MCF 10A (cell line): ENCODE measurements at regions not wholly inside any gene's neighbourhood (a gene's known extent, or its start where the extent isn't known, plus 50 kb on each side); places are given as distances from the start of the nearest gene placed in this dataset.

ENCODE experiments used
- BruUV-seq: library from RNA; stranded (reverse); fragments of 400-500 nt; replicated peaks from 2 replicates; lab custom pipeline; 2021; lab: Mats Ljungman, UMichigan
- CTCF ChIA-PET: fragments of 300-600 bp; sonication (Branson Sonifier 250); formaldehyde crosslinking; extraction: SDS; loops from one replicate; lab custom pipeline; 2021; ENCODE audit warnings: antibody characterized with exemption, inconsistent platforms; lab: Yijun Ruan, JAX
- POLR2A ChIA-PET: fragments of 300-600, 350-650 bp; sonication (Branson Sonifier 250); formaldehyde crosslinking; extraction: SDS; loops from one replicate; lab custom pipeline; 2020; ENCODE audit warnings: antibody characterized with exemption, inconsistent platforms; lab: Yijun Ruan, JAX
- DNase-seq: peaks from one replicate; pipeline ENCODE4 v3.0.0-alpha.2; 2018; ENCODE audit not compliant: unreplicated experiment
- H3K27ac Mint-ChIP-seq: one replicate; pipeline ENCODE4 v1.8.0; 2022; ENCODE audit warnings: mild to moderate bottlenecking, low read depth, mixed read lengths; ENCODE audit not compliant: unreplicated experiment
- H3K27me3 Mint-ChIP-seq: one replicate; pipeline ENCODE4 v1.8.0; 2022; ENCODE audit warnings: mixed read lengths; ENCODE audit not compliant: insufficient read depth, unreplicated experiment
- H3K36me3 Mint-ChIP-seq: one replicate; pipeline ENCODE4 v1.8.0; 2022; ENCODE audit warnings: mild to moderate bottlenecking, moderate library complexity, mixed read lengths; ENCODE audit not compliant: insufficient read depth, unreplicated experiment
- H3K4me1 Mint-ChIP-seq: one replicate; pipeline ENCODE4 v1.8.0; 2022; ENCODE audit warnings: mixed read lengths; ENCODE audit not compliant: insufficient read depth, unreplicated experiment
- H3K4me3 Mint-ChIP-seq: one replicate; pipeline ENCODE4 v1.8.0; 2022; ENCODE audit warnings: mild to moderate bottlenecking, moderate library complexity, mixed read lengths; ENCODE audit not compliant: unreplicated experiment
- H3K9me3 Mint-ChIP-seq: one replicate; pipeline ENCODE4 v1.8.0; 2022; ENCODE audit warnings: mixed read lengths; ENCODE audit not compliant: unreplicated experiment
- intact Hi-C: fragments of 100-400 bp; cut with micrococcal nuclease; formaldehyde crosslinking; loops from 2 replicates; pipeline ENCODE4 v1.14.1; 2022
- TF ChIP-seq, protein P1 (sequence below): fragments of 200-600 bp; IDR thresholded peaks from one replicate; pipeline ENCODE4 v1.8.0; 2022; ENCODE audit warnings: antibody characterized with exemption, mild to moderate bottlenecking; ENCODE audit not compliant: unreplicated experiment

- POLR2A ChIA-PET, result no interaction called here
- TF ChIP-seq, protein P1, sequence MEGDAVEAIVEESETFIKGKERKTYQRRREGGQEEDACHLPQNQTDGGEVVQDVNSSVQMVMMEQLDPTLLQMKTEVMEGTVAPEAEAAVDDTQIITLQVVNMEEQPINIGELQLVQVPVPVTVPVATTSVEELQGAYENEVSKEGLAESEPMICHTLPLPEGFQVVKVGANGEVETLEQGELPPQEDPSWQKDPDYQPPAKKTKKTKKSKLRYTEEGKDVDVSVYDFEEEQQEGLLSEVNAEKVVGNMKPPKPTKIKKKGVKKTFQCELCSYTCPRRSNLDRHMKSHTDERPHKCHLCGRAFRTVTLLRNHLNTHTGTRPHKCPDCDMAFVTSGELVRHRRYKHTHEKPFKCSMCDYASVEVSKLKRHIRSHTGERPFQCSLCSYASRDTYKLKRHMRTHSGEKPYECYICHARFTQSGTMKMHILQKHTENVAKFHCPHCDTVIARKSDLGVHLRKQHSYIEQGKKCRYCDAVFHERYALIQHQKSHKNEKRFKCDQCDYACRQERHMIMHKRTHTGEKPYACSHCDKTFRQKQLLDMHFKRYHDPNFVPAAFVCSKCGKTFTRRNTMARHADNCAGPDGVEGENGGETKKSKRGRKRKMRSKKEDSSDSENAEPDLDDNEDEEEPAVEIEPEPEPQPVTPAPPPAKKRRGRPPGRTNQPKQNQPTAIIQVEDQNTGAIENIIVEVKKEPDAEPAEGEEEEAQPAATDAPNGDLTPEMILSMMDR, result no peak
- no TSS peak for BruUV-seq
- intact Hi-C loops, result no loop called here
- no peaks in the 10 kb centered on the region for H3K36me3 Mint-ChIP-seq
- no peak overlapping the region for H3K27ac Mint-ChIP-seq
- no peak overlapping the region for H3K4me3 Mint-ChIP-seq
- DNase-seq, result no peak
- peaks cover 59% of the 10 kb centered on the region for H3K27me3 Mint-ChIP-seq
- no peaks in the 10 kb centered on the region for H3K9me3 Mint-ChIP-seq
- CTCF ChIA-PET, result interaction anchor here (0.9 kb wide), 1 partner anchor 23 kb away, joined by 7 read pairs; no protein-coding TSS in a partner anchor
- H3K4me1 Mint-ChIP-seq, result peaks cover 8% of the 10 kb centered on the region
Measured at GRCh38 chr1:30403726-30404125, 319.7 kb downstream of the MATN1 start.

- CTCF ChIA-PET, result interaction anchor here (0.9 kb wide), 1 partner anchor 23 kb away, joined by 7 read pairs; no protein-coding TSS in a partner anchor
- peaks cover 8% of the 10 kb centered on the region for H3K4me1 Mint-ChIP-seq
- H3K36me3 Mint-ChIP-seq, result no peaks in the 10 kb centered on the region
- DNase-seq, result no peak
- H3K4me3 Mint-ChIP-seq, result no peak overlapping the region
- POLR2A ChIA-PET, result no interaction called here
- no peaks in the 10 kb centered on the region for H3K9me3 Mint-ChIP-seq
- H3K27ac Mint-ChIP-seq, result no peak overlapping the region
- TF ChIP-seq, protein P1, result no peak
- H3K27me3 Mint-ChIP-seq, result peaks cover 59% of the 10 kb centered on the region
- intact Hi-C loops, result no loop called here
- BruUV-seq, result no TSS peak
Measured at GRCh38 chr1:30403061-30403645, 320.2 kb downstream of the MATN1 start.

DNA sequence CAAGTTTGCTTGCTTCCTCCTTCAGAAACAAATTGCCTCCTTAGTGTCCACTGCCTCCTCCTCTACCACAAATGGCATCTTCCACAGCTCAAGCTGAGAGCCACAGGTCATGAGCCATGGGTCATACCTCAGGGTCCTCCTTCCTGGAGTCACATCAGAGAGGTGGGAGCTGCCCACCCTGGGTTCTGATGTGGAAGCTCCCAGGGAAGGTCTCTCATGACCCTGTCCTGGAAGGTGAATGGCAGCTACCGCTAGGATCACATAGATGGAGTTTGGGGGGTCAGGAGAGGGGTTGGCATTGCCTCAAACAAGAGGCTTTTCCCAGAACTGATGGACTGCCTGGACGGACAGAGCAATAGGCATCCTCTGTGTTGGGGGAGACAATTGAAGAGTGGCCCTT, 321.4 kb downstream of the MATN1 start:
- no peaks in the 10 kb centered on the region for H3K9me3 Mint-ChIP-seq
- intact Hi-C loops, result no loop called here
- H3K36me3 Mint-ChIP-seq, result no peaks in the 10 kb centered on the region
- ChIA-PET CTCF (interaction anchor here (1.6 kb wide), 1 partner anchor 22 kb away, joined by 4 read pairs; no protein-coding TSS in a partner anchor), POLR2A (no interaction called here)
- BruUV-seq, result no TSS peak
- TF ChIP-seq, protein P1, result no peak
- no peak overlapping the region for H3K27ac Mint-ChIP-seq
- peaks cover 8% of the 10 kb centered on the region for H3K4me1 Mint-ChIP-seq
- no peak for DNase-seq
- peaks cover 57% of the 10 kb centered on the region for H3K27me3 Mint-ChIP-seq
- H3K4me3 Mint-ChIP-seq, result no peak overlapping the region

GRCh38 chr1:30400507-30400906, 322.9 kb downstream of the MATN1 start:
- intact Hi-C loops, result no loop called here
- TF ChIP-seq, protein P1, result no peak
- no TSS peak for BruUV-seq
- Mint-ChIP-seq H3K27ac (no peak overlapping the region), H3K4me3 (no peak overlapping the region), H3K4me1 (no peaks in the 10 kb centered on the region), H3K27me3 (peaks cover 44% of the 10 kb centered on the region), H3K36me3 (no peaks in the 10 kb centered on the region), H3K9me3 (no peaks in the 10 kb centered on the region)
- CTCF ChIA-PET, result no interaction called here
- POLR2A ChIA-PET, result no interaction called here
- DNase-seq, result no peak
